PC-9 (cell line): ENCODE measurements at regions not wholly inside any gene's neighbourhood (a gene's known extent, or its start where the extent isn't known, plus 50 kb on each side); places are given as distances from the start of the nearest gene placed in this dataset.

Source experiments
- CTCF ChIP-seq: fragments of 200-600 bp; sonication (generic); conservative IDR thresholded peaks from 2 replicates; pipeline ENCODE4 v1.6.1; 2017; ENCODE audit warnings: mixed run types, antibody characterized with exemption, mild to moderate bottlenecking, moderate library complexity
- EZH2 ChIP-seq: fragments of 200-600 bp; sonication (generic); IDR thresholded peaks from 2 replicates; pipeline ENCODE4 v1.8.0; 2017; ENCODE audit warnings: antibody characterized with exemption, low read depth

- TF ChIP-seq CTCF (no peak), EZH2 (no peak)
Measured at GRCh38 chr16:8204096-8204495, 386.2 kb downstream of the TMEM114 start.
